GM12892 (cell line): ENCODE measurements at regions not wholly inside any gene's neighbourhood (a gene's known extent, or its start where the extent isn't known, plus 50 kb on each side); places are given as distances from the start of the nearest gene placed in this dataset.

Experiments
- POLR2A ChIP-seq: IDR thresholded peaks from 2 replicates; pipeline ENCODE4 v1.6.1; 2011; ENCODE audit warnings: low read depth, low read length, control low read depth
- POLR2AphosphoS5 ChIP-seq: IDR thresholded peaks from 2 replicates; pipeline ENCODE4 v1.6.1; 2011; ENCODE audit warnings: low read depth, low read length, control low read depth
- TAF1 ChIP-seq: IDR thresholded peaks from 2 replicates; pipeline ENCODE4 v1.6.1; 2011; ENCODE audit warnings: low read depth, mild to moderate bottlenecking, control low read depth, low read length, borderline replicate concordance

GRCh38 chr1:38221006-38221649 lies 174.5 kb upstream of the POU3F1 start:
- TF ChIP-seq POLR2AphosphoS5: no peak
- no peak for TF ChIP-seq POLR2A
- TF ChIP-seq TAF1: no peak
